CD4-positive, alpha-beta T cell treated with Interleukin-10 for 1 hour (primary cell): ENCODE measurements at regions not wholly inside any gene's neighbourhood (a gene's known extent, or its start where the extent isn't known, plus 50 kb on each side); places are given as distances from the start of the nearest gene placed in this dataset.

Source experiments
- DNase-seq: peaks from one replicate; pipeline ENCODE4 v3.0.0-alpha.2; 2020

DNA sequence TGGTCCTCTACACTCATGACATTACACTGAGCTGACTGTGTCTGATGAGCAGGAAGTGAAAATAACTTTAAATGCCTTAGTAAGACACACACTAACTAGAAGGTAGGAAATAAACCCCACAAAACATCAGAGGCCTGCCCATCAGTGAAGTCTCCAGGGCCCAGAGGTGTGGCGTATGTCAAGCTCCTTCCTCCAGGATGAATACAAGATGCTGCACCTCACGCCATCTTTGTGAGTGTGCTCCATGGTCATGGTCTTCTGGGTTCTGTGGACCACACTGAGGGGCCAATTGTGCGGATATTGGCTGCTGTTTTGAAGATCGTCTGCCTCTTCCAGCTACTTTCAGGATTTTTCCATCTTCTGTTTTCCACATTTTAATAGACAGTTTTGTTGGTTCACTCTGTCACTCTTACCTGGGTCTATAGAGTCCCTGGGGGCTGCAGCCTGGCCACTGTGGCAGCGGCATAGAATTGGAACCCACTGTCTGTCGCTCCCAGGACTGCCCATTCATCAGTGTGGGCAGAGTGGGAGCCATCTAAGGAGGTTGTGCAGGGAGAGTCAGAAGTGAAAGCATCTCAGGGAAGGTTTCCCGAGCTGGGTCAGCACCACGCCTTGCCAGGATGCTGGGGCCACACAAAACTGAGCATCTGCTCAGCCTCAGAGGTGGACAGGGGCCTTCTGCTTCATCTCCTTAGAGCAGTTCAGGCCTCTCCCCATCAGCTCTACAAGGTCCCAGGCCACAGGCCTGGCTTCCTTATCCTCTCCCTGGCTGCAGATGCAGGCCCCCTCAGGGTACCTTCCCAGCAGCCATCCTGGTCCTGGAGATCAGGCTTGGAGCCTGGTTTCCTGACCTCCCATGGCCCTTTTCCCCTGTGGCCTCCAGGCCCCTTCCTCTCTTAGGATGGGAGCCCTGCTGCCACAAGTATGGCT lies 57.5 kb upstream of the C14orf180 start:
- no peak for DNase-seq

DNA sequence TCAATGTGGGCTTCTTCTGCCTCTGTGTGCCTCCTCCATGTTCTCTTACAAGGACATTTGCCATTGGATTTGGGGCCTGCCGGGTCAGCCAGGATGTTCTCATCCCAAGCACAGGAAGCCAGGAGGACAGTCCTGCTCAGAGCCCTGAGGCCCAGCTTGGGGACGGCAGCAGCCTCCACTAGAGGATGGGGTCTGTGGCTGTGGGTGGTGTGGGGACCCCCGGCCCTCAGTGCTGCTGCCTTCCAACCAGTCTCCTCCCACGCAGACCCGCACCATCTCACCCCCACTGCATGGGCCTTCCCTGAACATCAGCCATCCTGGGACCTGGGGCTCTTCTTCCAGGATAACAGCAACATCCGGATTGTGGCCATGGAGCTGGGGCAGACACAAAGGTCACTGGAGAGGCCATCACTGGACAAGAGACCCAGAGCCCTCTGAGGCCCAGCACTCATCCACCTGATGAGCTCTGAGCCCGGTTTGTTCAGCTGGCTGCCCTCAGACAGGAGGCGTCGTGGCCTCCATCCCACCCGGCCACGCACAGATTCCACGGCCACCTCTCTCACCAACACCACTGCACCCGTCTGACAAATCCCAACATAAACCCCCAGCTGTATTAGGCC lies 56.5 kb upstream of the C14orf180 start:
- DNase-seq: no peak

DNA sequence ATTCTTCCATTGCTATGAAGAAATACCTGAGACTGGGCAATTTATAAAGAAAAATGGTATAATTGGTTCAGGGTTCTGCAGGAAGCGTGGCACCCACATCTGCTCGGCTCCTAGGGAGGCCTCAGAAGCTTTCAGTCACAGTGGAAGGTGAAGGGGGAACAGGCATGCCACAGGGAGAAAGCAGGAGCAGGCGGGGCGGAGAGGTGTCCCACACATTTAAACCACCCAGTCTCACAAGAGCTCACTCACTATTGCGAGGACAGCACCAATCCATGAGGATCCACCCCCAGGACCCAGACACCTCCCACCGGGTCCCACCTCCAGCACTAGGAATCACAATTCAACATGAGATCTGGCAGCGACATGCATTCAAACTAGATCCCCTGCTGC lies 56.0 kb upstream of the C14orf180 start:
- DNase-seq: no peak

DNA sequence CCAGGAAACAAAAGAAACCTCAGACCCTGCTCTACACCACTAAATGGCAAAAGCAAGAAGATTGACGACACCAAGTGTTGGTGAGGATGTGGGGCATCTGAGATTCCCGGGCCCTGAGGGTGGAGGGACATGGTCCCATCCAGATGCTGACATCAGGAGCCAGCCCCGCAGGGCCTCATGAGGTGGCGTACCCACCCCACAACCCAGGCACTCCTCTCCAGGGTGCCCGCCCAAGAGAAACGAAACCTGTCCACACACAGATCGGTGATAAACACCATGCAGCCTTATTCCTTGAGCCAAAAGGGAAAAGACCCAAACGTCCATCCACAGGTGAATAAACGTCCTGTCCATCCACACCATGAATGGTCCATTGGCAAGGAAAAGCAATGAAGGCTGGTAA lies 54.8 kb upstream of the C14orf180 start:
- no peak for DNase-seq

DNA sequence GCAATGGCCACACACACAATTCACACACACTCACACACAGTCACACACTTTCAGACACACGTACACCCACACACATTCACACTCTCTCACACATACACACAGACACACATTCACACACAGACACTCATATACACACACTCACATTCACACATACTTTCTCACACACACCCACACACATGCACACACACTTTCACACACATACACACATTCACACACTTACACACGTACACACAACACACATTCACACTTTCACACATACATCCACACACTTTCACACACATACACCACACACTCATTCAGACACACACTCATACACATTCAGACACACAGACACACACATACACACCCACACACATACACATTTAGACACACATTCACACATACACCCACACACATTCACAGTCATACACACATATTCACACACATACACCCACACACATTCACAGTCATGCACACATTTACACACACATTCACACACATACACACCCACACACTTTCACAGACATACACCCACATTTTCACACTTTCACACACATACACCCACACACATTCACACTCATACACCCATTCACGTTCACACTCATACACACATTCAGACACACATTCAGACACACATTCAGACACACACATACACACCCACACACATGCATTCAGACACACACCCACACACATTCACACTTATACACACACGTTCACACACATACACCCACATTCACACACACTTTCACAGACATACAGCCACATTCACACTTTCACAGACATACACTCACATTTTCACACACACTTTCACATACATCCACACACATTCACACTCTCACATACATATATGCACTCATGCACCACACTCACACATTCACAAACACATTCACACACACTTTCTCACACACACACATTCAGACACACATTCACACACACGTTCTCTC lies 52.6 kb upstream of the C14orf180 start:
- no peak for DNase-seq

DNA sequence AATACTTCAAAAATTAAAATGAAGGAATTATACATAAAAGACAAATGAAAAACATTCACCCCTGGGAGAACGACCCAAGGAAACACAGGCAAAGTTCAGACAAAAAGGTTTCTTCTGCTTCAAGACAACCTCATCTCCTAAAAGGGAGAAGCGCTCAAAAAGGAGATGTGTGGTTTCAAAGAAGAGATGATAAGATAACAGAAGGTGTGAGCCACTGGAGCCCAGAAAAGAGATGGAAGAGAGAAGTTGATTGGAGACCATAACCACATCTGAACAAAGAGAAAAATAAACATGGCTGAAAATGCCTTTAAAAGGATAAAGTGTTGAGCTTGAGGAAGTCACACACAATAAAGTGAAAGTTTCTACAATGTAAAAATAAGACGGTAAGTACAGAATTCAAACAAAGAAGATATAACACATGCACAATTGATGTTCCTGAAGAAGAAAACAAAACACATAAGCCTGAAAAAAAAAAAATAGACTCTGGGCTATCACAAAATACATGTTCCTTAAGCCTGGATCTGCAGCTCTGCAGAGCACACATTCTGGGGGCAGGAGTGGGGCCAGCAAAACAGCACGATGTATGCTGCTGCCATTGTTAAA lies 51.6 kb upstream of the C14orf180 start:
- DNase-seq: no peak

DNA sequence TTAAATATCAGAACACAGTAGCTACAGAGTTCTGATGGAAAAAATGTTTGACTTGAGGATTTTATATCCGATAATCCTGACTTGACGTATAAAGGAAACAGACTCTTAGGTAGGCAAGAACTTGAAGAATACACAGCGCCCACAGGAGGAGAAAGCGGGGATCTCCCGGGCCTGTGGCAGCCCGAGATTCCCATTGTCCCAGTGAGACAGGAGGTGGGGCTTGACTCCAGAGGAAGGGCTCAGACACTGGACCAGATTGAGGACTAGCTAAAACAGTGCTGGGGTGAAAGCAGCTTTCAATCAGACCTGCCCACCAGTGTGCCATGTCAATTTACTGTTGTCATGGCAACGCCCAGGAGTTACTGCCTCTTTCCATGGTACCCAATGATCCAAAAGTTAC lies 51.1 kb upstream of the C14orf180 start:
- no peak for DNase-seq
